HG03469 (cell line): ENCODE measurements at regions not wholly inside any gene's neighbourhood (a gene's known extent, or its start where the extent isn't known, plus 50 kb on each side); places are given as distances from the start of the nearest gene placed in this dataset.
"Not testable (repeated sequence)": the region's sequence is repeated elsewhere in the genome, so short reads cannot be mapped to it uniquely, and the experiment has no call there.

Experiments used
- ATAC-seq: cut with Tn5 transposase; IDR thresholded peaks from one replicate; pipeline ENCODE4 v1.9.1; 2021; ENCODE audit warnings: mild to moderate bottlenecking, moderate library complexity, moderate number of reproducible peaks; ENCODE audit not compliant: unreplicated experiment

DNA sequence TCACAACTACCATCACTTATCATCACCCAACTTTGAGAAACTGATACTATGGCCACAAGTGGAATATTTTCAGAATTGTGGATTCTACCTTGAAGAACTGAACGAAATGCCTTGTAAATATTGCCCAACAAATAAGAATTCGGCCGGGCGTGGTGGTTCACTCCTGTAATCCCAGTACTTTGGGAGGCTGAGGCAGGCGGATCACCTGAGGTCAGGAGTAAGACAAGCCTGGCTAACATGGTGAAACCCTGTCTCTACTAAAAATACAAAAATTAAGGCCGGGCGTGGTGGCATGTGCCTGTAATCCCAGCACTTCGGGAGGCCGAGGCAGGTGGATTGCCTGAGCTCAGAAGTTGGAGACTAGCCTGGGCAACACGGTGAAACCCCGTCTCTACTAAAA lies 862.7 kb downstream of the ZPLD1 start:
- ATAC-seq, result not testable (repeated sequence)

DNA sequence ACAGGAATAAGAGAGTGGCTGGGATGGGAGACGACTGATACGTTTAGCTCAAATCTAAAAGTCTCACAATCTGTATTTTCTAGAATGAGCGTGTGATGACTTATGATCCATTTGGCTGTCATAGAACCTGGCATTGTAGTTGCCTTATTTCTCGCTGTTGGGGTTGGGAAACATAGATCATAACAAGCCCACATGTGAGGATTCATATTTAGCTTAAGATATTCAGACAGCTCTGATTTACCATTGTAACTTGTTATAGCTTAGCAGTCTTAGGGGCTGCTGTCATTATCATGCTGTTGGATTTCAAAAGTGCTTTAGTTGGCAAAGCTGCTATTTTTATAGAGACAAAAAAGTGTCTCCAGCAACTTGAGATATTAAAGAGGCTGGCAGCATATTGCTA lies 871.3 kb downstream of the ZPLD1 start:
- no peak for ATAC-seq

DNA sequence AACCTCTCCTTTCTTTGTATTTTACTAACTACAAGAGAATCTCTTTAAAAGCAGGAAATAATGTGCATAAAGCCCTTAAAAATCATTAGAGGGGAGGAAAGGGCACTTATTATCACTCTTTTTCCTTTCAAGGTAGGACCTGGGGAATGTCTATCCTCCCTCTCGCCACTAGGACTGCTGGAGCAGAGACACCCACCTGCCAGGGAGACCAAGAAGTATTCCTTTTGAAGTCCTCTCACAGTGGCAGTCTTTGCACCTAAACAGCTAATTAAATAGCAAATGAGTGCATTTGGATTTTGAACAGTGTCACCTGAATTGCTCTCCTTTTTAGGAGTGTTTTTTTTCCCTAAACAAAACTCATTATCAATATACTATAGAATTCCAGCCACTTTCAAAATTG lies 874.1 kb downstream of the ZPLD1 start:
- no peak for ATAC-seq

- no peak for ATAC-seq
These were observed 885.1 kb downstream of the ZPLD1 start for GRCh38 chr3:103319912-103320311.

DNA sequence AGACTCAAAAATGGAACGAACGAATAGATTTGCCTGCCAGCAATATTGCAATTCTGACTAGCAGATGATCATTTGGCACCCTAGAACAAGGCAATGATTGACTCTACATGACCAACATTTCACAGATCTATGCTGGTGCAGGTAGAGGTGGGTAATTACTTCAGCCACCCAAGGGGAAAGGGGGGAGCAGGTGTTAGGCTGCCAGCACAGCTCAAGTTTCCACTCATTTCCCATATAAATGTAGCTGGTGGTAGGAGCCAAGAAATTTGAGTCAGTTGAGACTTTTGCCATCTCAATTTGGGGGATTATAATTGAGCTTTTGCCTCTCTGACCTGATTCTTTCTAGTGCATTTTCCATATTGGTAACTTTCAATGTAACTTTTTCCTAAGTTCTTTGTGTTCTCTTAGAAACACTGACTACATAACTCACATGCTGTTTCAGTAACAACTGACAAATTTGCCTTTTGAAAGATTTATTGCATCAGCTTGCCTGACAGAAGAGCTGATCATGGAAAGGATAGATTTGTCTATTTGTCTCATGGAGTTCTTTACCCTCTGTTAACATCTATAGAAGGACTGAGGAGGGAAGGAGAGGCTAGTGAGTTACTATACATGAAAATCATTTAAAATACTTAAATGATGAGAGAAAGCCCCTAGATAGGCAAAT lies 902.5 kb downstream of the ZPLD1 start:
- no peak for ATAC-seq

- no peak for ATAC-seq
These were observed 906.3 kb downstream of the ZPLD1 start for GRCh38 chr3:103341078-103341606.

DNA sequence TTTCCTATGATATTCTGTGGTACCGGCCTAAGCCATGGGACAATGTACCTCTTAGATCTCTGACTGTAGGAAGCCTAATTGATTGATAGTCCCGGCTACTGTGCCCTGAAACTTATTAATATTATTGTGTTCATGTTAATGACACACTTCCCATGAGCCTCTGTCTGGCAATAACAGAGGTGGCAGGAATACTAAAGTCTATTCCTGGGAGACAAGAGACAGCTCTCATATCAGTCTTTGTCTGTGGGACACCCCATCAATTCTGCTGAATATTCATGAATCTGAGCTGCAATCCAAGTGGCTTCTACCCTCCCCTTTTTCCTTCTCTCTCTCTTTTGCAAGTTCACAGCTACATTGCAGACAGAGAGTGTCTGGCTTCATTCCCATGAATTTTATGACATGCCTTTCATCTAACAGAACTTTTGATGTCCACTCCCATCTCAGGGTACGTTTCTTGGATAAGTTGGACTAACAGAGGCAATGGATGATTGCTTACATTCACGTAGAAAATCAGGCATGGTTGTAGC lies 907.5 kb downstream of the ZPLD1 start:
- ATAC-seq, result no peak

DNA sequence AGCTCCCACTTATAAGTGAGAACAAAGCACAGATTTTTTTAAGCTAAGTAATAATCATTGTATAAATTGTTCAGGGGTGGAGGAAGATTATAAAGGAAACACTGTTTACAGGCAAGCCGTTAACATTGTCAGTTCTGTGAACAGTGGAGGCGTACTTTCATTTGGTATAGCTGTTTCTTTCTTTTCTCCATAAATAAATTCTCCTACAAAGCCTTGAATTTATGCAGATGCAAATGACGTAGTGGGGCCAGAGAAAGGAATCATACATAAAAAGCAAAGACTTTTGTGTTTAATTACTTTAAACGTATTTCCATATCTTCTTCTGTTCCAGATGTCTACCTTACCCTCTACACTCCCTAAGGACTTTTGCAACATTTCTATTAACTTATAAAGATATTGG lies 914.9 kb downstream of the ZPLD1 start:
- ATAC-seq, result no peak

DNA sequence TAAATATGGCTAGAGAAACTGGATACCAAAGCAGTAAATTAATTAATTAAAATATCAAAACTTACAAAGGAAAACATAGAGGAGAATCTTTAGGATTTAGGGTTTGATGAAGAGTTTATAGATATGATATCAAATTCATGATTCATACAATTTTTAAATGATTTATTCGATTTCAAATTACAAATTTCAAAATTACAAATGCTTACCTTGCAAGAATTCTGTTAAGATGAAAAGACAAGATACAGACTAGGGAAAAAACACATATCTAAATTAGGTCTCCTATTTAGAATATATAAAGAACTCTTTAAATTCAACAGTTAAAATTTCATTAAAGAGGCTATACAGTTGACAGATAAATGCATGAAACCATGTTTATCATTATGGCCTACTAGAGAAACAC lies 930.7 kb downstream of the ZPLD1 start:
- no peak for ATAC-seq

- no peak for ATAC-seq
These were observed 932.7 kb downstream of the ZPLD1 start for GRCh38 chr3:103367481-103367880.

DNA sequence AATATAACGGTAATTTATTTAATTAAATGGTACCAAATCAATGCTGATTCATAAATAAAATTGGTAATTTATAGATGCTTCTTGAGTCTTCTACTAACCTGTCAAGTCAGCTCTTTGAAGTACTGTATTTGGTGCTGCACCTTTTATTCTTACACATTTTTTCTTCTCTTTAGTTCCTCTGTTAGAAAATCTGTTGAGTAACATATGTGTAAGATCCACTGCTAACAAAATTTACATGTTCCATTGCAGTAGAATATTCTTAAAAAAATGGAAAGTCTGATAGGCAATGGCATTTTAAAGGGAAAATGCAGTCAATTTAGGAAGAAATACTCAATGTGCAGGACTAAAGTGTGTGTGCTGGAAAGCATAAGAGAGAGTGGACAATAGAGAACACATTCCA lies 936.6 kb downstream of the ZPLD1 start:
- ATAC-seq, result no peak

- ATAC-seq, result no peak
These were observed 937.2 kb downstream of the ZPLD1 start for GRCh38 chr3:103372031-103372430.

- ATAC-seq, result no peak
These were observed 945.6 kb downstream of the ZPLD1 start for GRCh38 chr3:103380391-103380790.

- ATAC-seq, result no peak
These were observed 946.7 kb downstream of the ZPLD1 start for GRCh38 chr3:103381296-103382079.

DNA sequence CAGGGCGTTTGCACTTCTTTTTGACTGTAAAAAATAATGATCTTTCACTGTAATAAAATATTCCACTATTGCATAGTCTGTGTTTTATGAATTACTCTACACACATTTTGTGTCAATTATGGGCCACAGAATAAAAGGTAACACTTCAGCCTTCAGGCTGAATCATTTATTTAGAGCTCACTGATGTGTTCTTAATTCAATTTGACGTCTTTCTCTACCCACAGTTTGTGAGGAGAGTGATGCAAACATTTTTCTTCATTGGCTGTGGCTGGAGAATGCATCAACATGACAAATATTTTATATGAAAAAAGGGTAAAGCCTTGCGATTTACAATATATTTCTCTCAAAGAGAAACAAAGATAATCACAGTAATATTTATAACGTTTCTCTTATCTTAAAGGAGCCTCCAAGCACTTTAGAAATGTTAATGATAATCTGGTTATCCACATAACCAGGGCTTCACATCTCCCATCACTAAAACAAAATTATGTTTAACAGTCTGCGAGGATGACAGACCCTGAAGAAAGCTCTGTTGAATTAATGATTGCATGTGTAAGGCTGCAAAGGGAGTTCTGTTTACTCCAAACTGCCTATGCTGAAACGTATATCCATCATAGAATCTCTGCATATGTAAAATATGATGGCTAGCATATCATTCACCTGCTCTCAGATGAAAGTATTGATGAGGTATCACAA lies 951.3 kb downstream of the ZPLD1 start:
- ATAC-seq, result no peak

- ATAC-seq, result no peak
These were observed 953.4 kb downstream of the ZPLD1 start for GRCh38 chr3:103388214-103388613.

DNA sequence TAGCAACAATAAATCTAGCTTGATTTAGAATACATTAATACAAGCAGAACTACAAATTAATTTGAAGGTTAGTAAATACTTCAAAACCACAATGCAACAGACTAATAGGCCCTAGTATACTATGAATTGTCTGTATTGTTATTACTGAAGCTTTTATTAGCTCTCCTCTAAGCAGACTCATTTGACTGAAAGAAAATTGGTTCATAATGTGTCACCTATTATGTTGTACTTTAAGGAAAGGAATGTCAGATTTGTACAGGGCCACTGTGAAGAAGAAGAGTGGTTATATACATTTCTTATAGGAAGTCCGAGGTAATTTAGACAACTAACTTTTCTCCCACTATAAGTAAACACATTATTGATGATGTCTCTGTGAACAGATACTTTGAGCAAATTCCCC lies 954.5 kb downstream of the ZPLD1 start:
- no peak for ATAC-seq

- no peak for ATAC-seq
These were observed 958.8 kb downstream of the ZPLD1 start for GRCh38 chr3:103393395-103394186.

- no peak for ATAC-seq
These were observed 968.4 kb downstream of the ZPLD1 start for GRCh38 chr3:103403191-103403590.

DNA sequence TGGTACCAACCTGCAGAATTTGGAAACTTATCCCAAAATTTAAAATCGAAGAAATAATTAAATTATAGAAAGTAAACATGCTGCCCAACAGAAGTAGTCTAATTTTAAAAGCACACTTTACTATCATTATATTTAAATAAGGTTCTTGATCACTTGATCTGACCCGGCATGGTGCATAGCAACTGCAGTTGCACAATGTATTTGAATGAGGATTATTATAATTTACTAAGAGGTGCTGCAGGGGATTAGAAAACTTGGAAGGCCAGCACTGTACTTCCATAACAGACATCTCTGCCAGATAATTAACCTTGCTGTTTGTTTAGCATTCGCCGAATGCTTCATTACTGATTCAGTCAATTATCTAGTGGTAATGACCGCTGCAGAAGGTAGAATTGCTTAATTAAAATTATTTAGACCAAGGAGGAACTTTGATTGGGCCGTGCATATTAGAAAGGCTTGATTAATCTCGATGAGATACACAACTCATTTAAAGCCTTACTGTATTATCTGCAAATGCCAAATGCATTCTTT lies 971.6 kb downstream of the ZPLD1 start:
- ATAC-seq, result no peak
